GM18511 (cell line): ENCODE measurements at regions not wholly inside any gene's neighbourhood (a gene's known extent, or its start where the extent isn't known, plus 50 kb on each side); places are given as distances from the start of the nearest gene placed in this dataset.
"Not testable (repeated sequence)": the region's sequence is repeated elsewhere in the genome, so short reads cannot be mapped to it uniquely, and the experiment has no call there.

ENCODE experiments used
- ATAC-seq: cut with Tn5 transposase; IDR thresholded peaks from one replicate; pipeline ENCODE4 v1.9.1; 2021; ENCODE audit warnings: mild to moderate bottlenecking, moderate library complexity; ENCODE audit not compliant: unreplicated experiment

DNA sequence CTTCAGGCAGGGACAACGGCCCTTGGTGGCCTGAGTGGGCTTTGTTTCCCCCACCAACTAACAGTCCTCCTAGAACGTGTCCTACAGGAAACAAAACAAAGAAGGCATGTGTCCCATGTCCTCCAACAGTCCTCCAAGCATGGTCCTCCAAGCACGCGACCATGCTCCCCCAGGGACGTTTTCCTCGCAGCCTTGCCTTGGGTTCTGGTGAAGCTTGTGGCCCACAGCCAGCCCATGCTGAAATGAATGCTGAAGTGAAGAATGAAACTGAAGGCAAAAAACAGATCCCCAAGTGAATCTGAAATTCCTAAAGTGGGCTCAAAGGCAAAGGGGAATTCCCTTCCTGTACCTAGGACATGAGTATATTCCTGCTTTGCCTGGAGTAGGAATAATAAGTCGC is 176.6 kb downstream of the JCAD start:
- ATAC-seq, result no peak

DNA sequence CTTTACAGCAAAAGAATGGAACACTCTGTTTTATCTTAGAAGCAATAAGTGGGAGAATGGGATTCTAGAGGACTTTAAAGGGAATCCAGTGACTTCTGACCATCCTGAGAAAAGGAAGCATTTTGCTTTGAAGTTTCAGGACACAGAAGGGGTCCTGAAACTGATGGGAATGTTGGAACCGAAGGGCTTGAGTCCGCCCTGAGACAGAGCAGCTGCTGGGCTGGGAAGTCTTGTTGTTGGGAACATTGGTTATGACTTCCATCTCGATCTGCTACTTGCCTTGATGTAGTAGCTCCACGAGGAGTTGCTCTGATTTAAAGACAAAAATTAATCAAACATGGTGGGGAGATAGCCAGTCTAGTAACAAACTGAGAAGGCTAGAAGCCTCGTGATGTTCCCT is 177.6 kb downstream of the JCAD start:
- ATAC-seq, result no peak

DNA sequence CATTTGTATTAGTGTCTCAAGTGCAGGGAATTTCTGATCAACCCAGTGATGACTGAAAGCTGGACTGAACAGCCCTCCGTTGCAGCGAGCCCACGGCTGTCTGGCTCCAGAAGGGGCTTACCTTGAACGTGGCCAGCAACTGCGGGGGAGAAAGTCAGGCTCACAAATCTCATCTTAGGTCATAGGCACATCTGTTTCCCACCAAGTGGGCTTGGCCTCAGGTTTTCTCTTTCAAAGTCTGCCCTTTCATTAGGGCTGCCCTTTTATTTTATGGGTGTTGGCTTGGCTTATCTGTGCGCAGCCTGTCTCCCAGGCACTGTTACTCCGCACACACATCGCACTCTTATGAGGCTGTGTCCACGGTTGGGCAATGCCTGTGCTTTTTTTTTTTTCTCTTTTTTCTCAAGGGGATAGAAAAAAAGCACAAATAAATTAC is 178.0 kb downstream of the JCAD start:
- no peak for ATAC-seq

DNA sequence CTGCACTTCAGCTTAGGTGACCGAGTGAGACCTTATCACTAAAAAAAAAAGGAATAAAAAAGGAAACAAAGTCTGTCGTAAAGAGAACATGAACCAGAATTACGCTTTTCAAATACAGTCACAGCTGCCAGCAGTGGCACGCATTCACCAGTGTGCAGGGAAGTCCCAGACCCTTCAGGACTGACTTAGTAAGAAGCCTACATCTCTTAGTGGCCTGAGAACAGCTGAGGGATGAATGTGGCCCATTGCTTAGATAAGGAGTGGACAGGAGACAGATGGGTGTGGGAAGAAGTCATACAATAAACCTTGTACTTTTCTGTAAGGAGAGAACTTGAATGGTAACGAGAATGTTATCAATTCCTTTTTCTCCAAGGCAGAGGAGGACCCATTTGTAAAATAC is 178.5 kb downstream of the JCAD start:
- ATAC-seq, result no peak

DNA sequence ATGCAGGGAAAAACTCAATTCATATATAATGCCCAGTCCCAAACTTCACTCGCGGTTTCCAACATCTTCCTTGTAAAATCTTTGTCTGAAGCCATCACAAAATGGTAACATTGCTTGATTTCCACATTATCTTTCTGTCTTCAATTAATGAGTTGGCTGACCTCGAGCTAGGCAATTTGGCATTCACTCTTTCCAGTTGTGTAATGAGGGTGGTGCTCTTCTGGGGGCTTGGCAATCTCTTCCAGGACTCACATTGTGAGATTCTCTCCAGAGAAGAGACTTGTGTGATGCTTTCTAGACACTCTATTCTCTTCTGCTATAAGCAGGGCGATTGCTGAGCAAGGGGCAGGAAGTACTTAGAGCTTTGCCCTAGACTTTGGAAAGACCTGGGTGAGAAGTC is 179.5 kb downstream of the JCAD start:
- no peak for ATAC-seq

DNA sequence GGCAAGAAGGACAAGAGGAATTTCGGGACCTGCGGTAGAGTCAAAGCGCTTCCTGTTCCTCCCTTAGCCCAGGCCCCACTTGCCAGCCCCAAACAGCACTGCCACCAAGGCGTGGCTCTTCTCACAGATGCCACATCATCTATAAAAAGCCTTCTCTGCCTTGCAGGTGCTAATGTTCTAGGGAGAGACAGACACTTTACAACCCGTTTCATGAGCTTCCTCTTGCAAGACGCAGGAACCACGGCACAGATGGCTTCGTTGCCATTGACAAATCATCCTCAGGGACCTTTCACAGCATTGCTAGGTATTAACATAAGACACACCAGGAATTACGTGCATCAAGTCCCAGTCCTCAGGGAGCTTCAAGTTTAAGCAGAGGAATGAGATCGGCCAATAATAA is 180.9 kb downstream of the JCAD start:
- ATAC-seq, result no peak

DNA sequence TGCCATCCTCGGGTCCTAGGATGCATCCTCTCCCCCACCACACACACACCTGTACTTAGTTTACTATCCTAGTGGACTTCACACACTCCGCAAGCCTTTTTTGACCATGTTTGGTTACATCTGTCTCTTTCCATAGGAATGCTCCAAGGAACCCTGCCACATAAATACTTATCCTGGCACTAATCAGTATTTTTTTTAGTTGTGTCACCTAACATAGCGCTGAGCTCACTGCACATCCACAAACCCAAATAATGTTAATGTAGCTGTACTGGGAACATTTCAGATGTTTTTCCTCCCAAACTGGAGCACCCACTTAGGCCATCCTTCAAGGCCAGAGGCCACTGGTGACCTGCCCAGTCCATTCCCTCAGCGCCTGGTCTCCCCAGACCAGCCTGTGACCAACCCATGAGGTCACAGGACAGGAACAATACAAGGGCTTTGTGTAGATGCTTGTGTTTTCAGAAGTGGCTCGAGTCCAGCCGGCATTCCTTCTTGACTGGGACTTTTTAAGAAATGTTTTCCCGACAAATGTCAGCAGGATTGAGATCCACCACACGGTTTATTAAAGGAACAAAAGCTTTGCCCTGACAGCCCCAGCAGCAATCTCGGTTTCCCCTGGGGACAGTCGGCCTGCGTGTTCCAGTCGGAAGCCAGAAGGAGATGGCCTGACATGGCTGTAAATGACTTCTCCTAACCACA is 181.4 kb downstream of the JCAD start:
- no peak for ATAC-seq

DNA sequence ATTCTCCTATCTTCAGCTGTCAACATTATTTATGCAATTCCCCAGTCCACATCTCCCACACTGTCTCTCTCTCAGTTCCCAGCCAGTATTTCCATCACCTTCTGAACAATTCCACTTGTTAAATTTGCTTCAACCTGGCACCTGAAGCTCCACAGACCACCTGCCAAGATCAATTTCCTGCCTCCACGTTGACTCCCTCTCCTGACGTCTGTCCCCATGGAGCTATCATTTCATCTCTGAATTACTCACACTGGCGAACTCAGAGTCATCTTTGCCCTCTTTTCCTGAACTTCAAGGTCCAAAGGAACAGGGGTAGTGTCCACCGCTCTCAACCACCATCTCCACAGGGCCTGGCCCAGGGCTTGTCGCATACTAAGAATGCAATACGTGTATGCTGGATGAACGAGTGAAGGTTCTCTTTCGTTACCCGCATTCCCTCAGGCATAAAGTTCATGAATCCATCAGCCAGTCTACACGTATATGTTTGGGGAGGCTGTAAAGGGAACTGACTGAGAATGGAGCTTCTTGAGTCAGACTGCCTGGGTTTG is 183.3 kb downstream of the JCAD start:
- no peak for ATAC-seq

DNA sequence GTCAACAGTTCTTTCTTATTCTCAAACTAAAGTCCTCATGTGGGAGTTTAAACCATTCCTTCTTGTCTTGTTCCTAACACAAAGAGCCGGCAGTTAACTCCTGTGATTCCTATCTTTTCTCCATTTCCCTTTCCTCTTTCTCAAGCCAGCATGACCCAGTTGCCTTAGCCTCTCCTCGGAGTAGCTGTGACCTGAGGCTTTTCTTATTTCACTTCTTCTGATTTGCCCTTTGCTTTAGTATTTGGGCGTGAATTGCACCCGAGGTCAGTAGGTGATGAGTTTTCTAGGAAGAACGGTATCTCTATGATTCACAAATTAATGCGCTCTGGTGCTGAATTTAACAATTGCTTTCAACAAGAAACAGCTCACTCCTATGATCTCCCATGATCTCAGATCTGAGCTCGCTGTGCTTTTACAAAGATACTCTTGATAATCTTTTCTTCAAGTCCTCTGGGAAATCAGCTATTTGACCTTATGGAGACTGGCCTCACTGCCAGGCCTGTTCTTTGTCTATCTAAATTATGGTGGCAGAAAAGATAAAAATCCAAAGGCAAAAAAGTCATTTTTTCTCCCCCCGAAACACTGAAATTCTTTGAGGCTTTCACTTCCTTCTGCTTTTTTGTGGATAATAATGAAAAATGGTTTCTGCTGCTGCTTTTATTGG is 184.6 kb downstream of the JCAD start:
- ATAC-seq, result no peak

DNA sequence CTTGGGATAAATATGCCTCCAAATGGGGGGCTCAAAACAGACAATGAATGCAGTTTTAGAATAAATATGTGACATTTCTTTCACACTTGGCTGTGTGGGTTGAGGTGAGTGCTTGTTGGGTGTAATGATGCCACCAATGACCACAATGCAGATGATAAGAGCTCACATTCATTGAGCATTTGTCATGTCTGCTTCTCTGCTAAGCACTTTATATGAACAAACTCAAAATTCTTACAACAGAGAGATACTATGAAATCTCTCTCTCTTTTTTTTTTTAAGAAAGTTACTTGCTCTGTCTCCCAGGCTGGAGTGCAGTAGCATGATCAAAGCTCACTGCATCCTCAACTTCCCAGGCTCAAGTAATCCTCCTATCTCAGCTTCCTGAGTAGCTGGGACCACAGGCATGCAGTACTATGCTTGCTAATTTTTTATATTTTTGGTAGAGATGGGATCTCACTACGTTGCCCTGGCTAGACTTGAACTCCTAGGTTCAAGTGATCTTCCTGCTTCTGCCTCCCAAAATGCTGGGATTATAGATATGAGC is 185.4 kb downstream of the JCAD start:
- ATAC-seq, result no peak

DNA sequence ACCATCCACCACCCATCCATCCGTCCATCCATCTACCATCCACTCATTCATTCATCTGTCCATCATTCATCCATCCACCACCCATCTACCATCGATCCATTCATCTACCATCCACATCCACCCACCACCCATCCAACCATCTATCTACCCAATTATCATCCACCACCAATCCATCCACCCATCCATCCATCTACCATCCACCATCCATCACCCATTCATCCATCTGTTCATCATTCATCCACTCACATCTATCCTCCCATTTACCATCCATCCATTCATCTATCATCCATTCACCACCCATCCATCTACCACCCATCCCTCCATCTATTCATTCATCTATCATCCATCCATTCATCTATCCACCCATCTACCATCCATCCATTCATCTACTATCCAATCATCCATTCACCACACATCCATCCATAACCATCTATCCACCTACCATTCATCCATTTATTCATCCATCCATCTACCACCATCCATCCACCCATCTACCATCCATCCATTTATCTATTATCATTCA is 188.8 kb downstream of the JCAD start:
- no peak for ATAC-seq

DNA sequence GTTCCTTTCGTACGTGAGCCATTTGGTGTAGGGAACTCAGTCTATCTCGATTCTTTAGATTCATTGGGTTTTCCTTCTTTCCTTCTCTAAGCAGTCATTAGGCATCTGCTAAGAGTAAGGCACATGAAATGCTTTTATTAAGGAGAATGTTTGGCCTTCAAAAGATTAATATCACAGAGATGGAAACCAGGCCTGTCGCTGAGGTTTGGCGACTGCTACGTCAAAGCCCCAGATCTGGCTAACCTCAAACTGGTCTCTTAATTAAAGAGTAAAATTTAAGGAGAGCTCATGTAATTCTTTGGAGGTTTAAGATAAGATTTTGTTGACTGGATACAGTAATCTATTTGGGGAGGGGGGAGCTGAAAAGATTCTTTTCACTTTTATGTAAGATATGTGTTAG is 189.8 kb downstream of the JCAD start:
- no peak for ATAC-seq

DNA sequence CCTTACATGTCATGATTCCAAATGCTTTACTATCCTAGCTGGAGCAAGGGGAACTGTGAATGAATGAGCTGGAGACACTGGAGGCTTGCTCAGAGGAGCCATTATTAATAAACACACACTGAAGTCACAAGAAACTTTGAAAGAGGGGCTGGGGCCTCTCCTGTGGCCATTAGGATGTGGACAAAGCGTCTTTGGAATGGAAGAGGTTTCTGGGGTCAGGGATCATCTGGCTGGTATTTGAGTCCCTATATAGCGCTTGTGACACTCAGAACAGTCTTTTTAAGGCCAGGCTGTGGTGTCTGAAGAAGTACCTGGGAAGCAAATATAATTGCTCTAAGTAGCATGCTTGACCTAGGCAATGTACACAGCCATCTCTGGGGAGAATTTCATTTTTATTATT is 193.0 kb downstream of the JCAD start:
- ATAC-seq, result no peak

DNA sequence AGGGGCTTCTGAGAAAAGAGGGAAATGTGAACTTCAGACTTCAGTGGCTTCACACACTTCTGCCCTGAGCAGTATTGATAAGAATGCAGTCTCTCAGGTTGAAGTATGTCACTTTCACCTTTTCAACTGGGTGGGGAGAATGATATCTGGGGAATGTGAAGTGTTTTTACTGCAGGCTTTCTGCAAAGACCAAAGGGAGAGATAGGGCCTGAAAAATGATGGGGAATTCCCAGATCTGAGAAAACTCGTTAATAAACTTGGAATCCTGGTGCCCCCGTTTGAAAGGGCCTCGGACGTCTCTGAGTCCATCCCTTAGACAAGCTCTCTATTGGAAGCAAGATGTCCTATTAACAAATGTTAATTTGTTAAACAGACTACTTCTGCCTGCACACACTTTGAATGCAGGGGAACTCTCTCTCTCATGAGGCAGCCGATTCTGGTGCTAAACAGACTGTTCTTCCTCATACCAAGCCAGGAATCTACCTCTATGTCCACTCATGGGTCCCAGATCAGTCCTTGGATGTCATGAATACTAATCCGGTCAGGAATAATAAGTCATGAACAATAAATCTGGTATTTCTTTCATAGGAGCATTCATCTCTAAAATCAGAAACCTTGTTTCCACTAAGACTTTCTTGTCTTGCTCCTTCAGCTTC is 193.6 kb downstream of the JCAD start:
- no peak for ATAC-seq

DNA sequence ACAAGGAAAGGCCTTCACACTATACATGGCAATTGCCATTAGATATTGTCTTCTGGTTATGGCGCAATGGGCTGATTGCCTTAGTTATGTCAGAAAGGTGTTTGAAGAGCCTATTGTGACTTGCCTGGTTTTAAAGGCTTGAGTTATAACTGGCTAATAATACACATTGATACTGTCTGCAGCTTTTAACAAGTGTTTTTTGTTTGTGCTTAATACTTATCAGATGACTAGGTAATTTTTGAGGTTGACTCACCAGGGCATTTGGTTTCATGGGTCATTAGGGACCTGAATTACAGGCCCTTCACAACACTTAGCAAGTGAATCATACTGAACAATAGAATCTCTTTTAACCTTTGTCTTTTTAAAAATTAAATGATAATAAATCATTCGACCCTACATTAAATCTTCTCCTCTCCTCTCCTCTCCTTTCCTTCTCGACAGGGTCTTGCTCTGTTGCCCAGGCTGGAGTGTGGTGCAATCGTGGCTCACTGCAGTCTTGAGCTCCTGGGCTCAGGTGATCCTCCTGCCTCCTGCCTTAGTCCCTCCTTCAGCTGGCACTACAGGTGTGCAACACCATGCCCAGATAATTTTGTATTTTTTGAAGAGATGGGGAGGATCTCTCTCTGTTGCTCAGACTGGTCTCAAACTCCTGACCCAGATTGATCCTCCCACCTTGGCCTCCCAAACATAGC is 196.3 kb downstream of the JCAD start:
- no peak for ATAC-seq

DNA sequence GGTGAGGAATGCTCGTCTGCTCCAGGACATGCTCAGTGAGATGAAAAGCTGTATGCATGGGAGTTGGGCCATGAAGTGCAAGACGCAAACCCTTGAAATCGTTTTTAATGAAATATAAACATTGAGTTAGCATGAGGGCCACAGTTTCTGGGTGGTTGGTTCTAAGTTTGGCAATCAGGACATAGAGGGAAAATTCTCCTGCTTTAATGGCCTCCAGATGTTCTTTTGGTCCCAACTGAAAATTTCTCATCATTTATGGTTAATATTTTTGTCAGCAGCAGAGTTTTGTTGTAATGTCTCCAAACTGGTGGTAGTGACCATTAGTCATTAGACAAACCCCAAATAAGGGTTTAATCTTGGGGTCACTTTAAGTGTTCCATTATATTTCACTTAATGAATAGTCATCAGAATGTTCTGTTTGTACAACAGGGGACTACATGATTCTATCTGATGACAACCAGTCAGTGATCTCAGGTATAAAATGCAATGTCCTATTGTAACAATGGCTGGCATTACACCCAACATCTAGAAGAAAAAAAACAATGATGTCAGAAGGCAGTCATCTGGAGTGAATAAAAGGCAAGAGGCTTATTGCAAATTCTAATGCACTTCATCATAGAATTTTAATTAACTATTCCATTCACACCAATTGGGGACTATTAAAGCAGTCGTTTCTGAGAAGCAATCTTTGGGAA is 197.4 kb downstream of the JCAD start:
- no peak for ATAC-seq

DNA sequence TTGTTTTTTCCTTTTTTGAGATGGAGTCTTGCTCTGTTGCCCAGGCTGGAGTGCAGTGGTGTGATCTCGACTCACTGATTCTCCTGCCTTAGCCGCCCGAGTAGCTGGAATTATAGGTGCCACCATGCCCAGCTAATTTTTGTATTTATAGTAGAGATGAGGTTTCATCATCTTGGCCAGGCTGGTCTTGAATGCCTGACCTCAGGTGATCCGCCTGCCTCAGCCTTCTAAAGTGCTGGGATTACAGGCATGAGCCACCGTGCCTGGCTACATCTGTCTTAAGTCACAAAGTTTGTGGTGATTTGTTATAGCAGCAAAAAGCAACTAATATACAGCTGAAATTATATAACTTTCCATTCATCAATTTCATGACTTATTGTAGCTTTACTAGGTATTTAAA is 198.2 kb downstream of the JCAD start:
- ATAC-seq, result not testable (repeated sequence)

DNA sequence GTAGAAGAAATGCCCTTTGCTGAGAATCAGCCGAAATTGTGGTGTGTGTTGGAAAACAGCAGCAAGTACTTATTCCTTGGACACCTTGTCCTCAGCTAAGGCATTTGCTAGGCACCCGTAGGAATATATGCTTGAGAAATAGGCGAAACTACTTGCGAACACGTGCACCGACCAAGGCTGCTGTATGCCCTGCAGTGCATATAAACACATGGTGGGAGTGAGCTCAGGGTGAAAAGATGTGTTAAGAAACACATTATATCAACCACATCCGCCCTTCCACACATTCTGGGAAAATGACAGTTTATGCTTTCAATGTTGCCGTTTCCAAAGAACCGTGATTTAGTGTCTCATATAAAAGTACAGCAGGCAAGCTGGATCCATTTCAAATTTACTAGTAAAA is 199.2 kb downstream of the JCAD start:
- ATAC-seq, result no peak

DNA sequence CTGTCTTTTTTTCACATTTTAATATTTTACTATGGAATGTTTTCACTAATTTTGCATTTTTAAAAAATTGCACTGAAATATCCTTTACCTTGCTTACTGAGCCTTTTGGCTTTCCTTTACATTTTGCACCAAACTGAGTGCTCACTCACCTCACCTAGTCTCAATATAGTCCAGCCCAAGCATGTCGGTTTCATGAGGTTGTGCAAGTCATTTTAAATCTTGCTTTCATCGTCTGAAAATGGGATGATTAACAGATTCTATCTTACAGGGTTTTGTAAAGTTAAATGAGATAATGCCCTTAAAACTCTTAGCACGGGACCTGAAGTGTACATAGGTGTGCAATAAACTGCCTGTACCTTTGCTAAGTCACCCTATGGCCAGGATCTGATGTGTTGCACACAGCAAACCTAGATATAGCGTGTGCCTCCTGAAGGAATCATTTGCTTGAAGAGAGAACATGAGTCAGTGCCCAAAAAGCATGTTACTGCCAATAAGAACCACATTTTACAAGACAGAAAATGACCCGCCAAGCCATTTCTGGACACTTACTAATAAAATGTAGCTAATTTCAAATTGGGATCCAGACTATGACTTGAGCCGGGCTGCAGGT is 199.8 kb downstream of the JCAD start:
- no peak for ATAC-seq

DNA sequence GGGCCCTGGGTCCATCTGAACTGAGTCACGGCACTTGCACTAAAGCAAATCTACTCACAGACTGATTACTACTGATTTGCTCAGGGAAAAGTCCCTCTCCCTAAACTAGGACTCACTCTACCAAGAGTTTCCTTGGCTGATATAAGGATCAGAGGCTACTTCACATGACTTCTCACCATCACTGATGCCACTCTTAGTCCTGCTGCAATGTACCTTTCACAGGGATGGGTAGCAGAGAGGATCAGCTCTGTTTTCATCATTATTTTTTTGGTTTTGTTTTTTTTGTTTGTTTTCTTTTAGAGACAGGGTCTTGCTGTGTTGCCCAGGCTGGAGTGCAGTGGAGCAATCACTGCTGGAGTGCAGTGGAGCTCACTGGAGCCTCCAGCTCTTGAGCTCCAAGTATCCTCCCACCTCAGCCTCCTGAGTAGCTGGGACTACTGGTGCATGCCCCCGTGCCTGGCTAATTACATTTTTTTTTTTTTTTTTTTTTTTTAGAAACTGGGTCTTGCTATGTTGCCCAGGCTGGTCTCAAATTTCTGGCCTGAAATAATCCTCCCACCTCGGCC is 200.6 kb downstream of the JCAD start:
- no peak for ATAC-seq
